GM12878 (cell line): ENCODE measurements at regions not wholly inside any gene's neighbourhood (a gene's known extent, or its start where the extent isn't known, plus 50 kb on each side); places are given as distances from the start of the nearest gene placed in this dataset.

Experiments used
- BACH1 ChIP-seq: fragments of 450-650 bp; IDR thresholded peaks from 2 replicates; pipeline ENCODE4 v1.6.1; 2017; ENCODE audit warnings: mild to moderate bottlenecking, borderline replicate concordance
- BRCA1 ChIP-seq: IDR thresholded peaks from 2 replicates; pipeline ENCODE4 v1.6.1; 2011; ENCODE audit warnings: low read depth, low read length, improper control_type of control experiment
- CBFB ChIP-seq: IDR thresholded peaks from 2 replicates; pipeline ENCODE4 v1.6.1; 2016; ENCODE audit warnings: antibody characterized with exemption, low read depth
- CBX3 ChIP-seq: fragments of 200-600 bp; sonication (generic); IDR thresholded peaks from 2 replicates; pipeline ENCODE4 v1.6.1; 2016; ENCODE audit warnings: low read depth, borderline replicate concordance
- CTCF ChIP-seq, 3 experiments: IDR thresholded peaks in 2 of 3; conservative IDR thresholded peaks in 1 of 3; 2 replicates each; pipeline ENCODE4 v1.5.1; 2011; ENCODE audit warnings: low read depth in 3 of 3, low read length in 3 of 3, mild to moderate bottlenecking in 3 of 3, control low read depth in 2 of 3, moderate library complexity in 2 of 3, inconsistent platforms in 1 of 3, mixed read lengths in 1 of 3; ENCODE audit not compliant: control insufficient read depth in 2 of 3, insufficient read depth in 1 of 3; ENCODE audit errors: extremely low read depth in 1 of 3
- EZH2 ChIP-seq: IDR thresholded peaks from 2 replicates; pipeline ENCODE4 v1.6.1; 2012; ENCODE audit warnings: low read depth, mild to moderate bottlenecking, control low read depth, inconsistent platforms, low read length, borderline replicate concordance; ENCODE audit not compliant: control insufficient read depth
- KDM1A ChIP-seq: fragments of 200-600 bp; sonication (generic); IDR thresholded peaks from 2 replicates; pipeline ENCODE4 v1.6.1; 2016; ENCODE audit warnings: borderline replicate concordance
- POLR2AphosphoS5 ChIP-seq: IDR thresholded peaks from 2 replicates; pipeline ENCODE4 v1.6.1; 2011; ENCODE audit warnings: mild to moderate bottlenecking, low read length, inconsistent platforms
- RAD21 ChIP-seq: IDR thresholded peaks from 2 replicates; pipeline ENCODE4 v1.6.1; 2011; ENCODE audit warnings: mild to moderate bottlenecking, low read depth, low read length, moderate library complexity; ENCODE audit not compliant: insufficient read depth
- REST ChIP-seq: IDR thresholded peaks from 2 replicates; pipeline ENCODE4 v1.6.1; 2012; ENCODE audit warnings: mild to moderate bottlenecking, low read depth, low read length
- RFX5 ChIP-seq: IDR thresholded peaks from 2 replicates; pipeline ENCODE4 v1.6.1; 2011; ENCODE audit warnings: low read depth, low read length, improper control_type of control experiment
- SIN3A ChIP-seq: IDR thresholded peaks from 2 replicates; pipeline ENCODE4 v1.6.1; 2012; ENCODE audit warnings: low read depth, low read length, improper control_type of control experiment
- TARDBP ChIP-seq: IDR thresholded peaks from 2 replicates; pipeline ENCODE4 v1.6.1; 2016; ENCODE audit warnings: borderline replicate concordance
- YY1 ChIP-seq: IDR thresholded peaks from 2 replicates; pipeline ENCODE4 v1.6.1; 2011; ENCODE audit warnings: low read depth, mild to moderate bottlenecking, low read length

DNA sequence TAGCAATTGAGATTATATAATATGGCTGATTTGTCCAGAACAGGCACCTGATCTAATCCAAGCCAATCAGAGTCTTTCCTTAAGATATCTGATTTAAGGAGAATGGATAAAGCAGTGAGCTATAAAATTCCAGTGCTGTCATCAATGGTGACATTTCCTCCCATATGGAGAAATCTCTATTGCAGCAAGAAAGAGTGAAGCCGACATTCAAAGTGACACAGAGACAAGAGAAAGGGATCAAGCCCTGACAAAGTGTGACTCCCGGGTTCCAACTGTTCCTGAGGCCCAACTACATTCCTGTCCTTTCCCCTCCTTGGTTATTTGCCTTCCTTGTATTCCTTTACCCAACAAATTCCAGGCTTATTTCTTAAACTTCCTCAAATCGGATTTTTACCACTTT, 430.0 kb upstream of the SOX5 start:
- TF ChIP-seq RFX5 (no peak), KDM1A (no peak), CTCF (IDR thresholded peaks at IDR 0.05 in 2 of 3, conservative IDR thresholded peaks at IDR 0.05 in 1 of 3; ENCODE audit: control insufficient read depth in 2 of 3, extremely low read depth in 1 of 3, insufficient read depth in 1 of 3, low read depth in 3 of 3, low read length in 3 of 3) (no peak), CBX3 (no peak), REST (no peak), POLR2AphosphoS5 (no peak), BACH1 (no peak), EZH2 (no peak), YY1 (no peak), CBFB (no peak), RAD21 (no peak), TARDBP (no peak), SIN3A (no peak), BRCA1 (no peak)
